A172 (cell line): ENCODE measurements at regions not wholly inside any gene's neighbourhood (a gene's known extent, or its start where the extent isn't known, plus 50 kb on each side); places are given as distances from the start of the nearest gene placed in this dataset.

ENCODE experiments used
- DNase-seq: peaks from one replicate; pipeline ENCODE4 v3.0.0-alpha.2; 2015; ENCODE audit warnings: low spot score

GRCh38 chr13:106683918-106684317 lies 116.0 kb upstream of the ARGLU1 start:
- no peak for DNase-seq

- no peak for DNase-seq
Measured at GRCh38 chr13:106683179-106683578, 115.2 kb upstream of the ARGLU1 start.

GRCh38 chr13:106681997-106682396 lies 114.1 kb upstream of the ARGLU1 start:
- DNase-seq, result no peak

GRCh38 chr13:106681536-106681935 lies 113.6 kb upstream of the ARGLU1 start:
- no peak for DNase-seq

- no peak for DNase-seq
Measured at GRCh38 chr13:106680796-106681472, 113.0 kb upstream of the ARGLU1 start.

GRCh38 chr13:106678646-106679418 lies 110.9 kb upstream of the ARGLU1 start:
- DNase-seq, result no peak

- DNase-seq, result no peak
Measured at GRCh38 chr13:106675311-106675710, 107.4 kb upstream of the ARGLU1 start.

- no peak for DNase-seq
Measured at GRCh38 chr13:106660746-106661625, 93.0 kb upstream of the ARGLU1 start.

GRCh38 chr13:106657104-106657503 lies 89.2 kb upstream of the ARGLU1 start:
- DNase-seq, result no peak

GRCh38 chr13:106656186-106656585 lies 88.2 kb upstream of the ARGLU1 start:
- DNase-seq, result no peak

- no peak for DNase-seq
Measured at GRCh38 chr13:106651442-106651841, 83.5 kb upstream of the ARGLU1 start.

GRCh38 chr13:106650690-106651205 lies 82.8 kb upstream of the ARGLU1 start:
- DNase-seq, result peak; percentile 15

- peak; percentile 68 for DNase-seq
Measured at GRCh38 chr13:106649495-106649894, 81.6 kb upstream of the ARGLU1 start.

GRCh38 chr13:106640515-106640914 lies 72.6 kb upstream of the ARGLU1 start:
- no peak for DNase-seq

GRCh38 chr13:106637519-106637918 lies 69.6 kb upstream of the ARGLU1 start:
- no peak for DNase-seq

- no peak for DNase-seq
Measured at GRCh38 chr13:106636492-106636891, 68.6 kb upstream of the ARGLU1 start.

GRCh38 chr13:106635616-106636015 lies 67.7 kb upstream of the ARGLU1 start:
- no peak for DNase-seq

GRCh38 chr13:106633321-106633720 lies 65.4 kb upstream of the ARGLU1 start:
- DNase-seq, result no peak

GRCh38 chr13:106630650-106631049 lies 62.7 kb upstream of the ARGLU1 start:
- no peak for DNase-seq

GRCh38 chr13:106630162-106630561 lies 62.2 kb upstream of the ARGLU1 start:
- DNase-seq, result no peak

GRCh38 chr13:106628936-106629659 lies 61.2 kb upstream of the ARGLU1 start:
- DNase-seq, result no peak
